ES-I3 (cell line): ENCODE measurements at regions not wholly inside any gene's neighbourhood (a gene's known extent, or its start where the extent isn't known, plus 50 kb on each side); places are given as distances from the start of the nearest gene placed in this dataset.

Experiments used
- H3K36me3 ChIP-seq: 2 replicates; pipeline ENCODE4 v1.6.1; 2013; ENCODE audit warnings: mild to moderate bottlenecking, low read length, control low read depth, moderate library complexity; ENCODE audit not compliant: insufficient read depth
- H3K4me1 ChIP-seq: 2 replicates; pipeline ENCODE4 v1.6.1; 2013; ENCODE audit warnings: mild to moderate bottlenecking, control low read depth, low read length; ENCODE audit not compliant: insufficient read depth
- H3K9ac ChIP-seq: 2 replicates; pipeline ENCODE4 v1.6.1; 2013; ENCODE audit warnings: low read depth, mild to moderate bottlenecking, low read length, moderate library complexity
- H3K9me3 ChIP-seq: 2 replicates; pipeline ENCODE4 v1.6.1; 2013; ENCODE audit warnings: mild to moderate bottlenecking, low read length, moderate library complexity; ENCODE audit not compliant: control insufficient read depth, insufficient read depth

DNA sequence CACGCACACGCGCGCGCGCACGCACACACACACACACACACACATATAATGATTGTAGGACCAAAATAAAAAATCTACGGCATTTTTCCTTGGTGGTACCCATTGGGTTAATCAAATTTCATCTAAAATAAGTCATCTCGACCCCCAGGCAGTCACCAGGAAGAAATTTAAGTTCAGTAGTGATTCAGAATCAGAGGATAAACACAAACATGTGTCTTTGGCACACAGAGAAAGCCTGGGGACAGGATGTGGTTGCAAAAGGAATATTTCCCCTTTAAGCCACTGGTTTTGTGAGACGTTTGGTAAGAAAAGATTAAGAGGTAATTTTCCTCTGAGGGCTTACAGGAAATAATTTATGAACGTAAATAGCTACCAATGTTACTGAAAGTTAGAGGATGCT lies 171.6 kb upstream of the PIEZO2 start:
- no peaks in the 10 kb centered on the region for H3K4me1 ChIP-seq
- no peaks in the 10 kb centered on the region for H3K36me3 ChIP-seq
- no peaks in the 10 kb centered on the region for H3K9me3 ChIP-seq
- no peak overlapping the region for H3K9ac ChIP-seq

DNA sequence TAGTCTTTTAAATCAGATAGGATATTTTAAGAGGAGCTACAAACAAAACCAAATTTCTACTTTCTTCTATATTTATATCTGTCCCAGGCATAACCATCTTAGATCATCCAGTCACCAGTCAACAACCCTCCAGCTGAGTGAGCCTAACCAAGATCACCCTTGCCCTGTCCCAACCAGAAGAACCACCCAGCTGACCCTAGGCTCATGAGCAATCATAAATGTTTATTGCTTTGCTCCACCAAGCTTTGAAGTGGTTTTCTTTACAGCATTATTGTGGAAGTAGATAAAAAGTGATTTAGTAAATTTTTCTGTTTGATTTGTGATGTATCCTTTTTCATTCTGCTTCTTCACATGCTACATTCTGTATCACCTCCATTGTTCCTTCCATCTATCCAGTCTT lies 167.2 kb upstream of the PIEZO2 start:
- Histone ChIP-seq H3K4me1 (no peaks in the 10 kb centered on the region), H3K9me3 (no peaks in the 10 kb centered on the region), H3K9ac (no peak overlapping the region), H3K36me3 (no peaks in the 10 kb centered on the region)

DNA sequence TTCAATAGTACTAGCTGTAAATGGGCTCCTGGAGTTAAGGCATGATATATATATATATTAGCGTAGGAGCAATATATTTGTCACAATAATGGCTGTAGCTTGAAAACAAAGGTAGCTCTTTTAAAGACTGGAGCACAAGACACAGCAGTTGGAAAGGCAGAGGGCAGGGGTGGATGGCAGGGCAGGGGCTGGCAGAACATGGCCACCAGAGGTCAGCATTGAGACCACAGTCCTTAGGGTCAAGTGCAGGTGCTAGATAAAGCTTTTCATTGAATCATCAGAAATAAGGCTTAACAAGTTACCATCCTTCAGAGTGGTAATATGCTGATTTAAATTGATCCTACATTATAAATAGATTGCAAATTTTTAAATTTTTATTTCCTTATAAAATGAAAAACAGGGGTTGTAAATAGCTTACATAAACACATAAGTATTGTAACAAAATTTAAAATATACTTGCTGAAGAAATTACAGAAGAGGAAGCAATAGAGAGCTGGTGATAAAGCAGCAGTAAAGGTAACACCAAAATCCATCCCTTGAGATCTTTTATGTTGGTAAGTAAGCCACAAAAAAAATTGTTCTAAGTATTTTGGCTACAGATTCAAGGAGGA lies 161.2 kb upstream of the PIEZO2 start:
- H3K9me3 ChIP-seq, result no peaks in the 10 kb centered on the region; the same call in 1 of the 2 replicates
- no peak overlapping the region for H3K9ac ChIP-seq
- H3K4me1 ChIP-seq, result no peaks in the 10 kb centered on the region
- H3K36me3 ChIP-seq, result no peaks in the 10 kb centered on the region

DNA sequence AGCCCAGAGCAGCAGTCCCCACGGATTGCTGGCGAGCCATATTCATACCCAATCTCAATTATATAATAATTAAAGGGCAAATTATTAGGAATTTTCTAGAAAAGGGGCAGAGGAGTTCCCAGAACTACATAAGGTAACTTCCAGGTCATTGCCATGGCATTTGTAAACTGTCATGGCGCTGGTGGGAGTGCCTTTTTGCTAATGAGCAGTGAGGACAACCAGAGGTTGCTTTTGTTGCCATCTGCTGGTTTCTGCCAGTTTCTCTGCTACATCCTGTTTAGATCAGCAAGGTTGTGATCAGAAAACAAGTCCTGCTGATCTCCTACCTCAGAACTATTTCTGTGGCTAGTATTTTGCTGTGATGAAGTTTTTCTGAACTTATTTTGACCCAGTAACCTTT lies 159.8 kb upstream of the PIEZO2 start:
- no peak overlapping the region for H3K9ac ChIP-seq
- no peaks in the 10 kb centered on the region for H3K36me3 ChIP-seq
- H3K9me3 ChIP-seq, result no peaks in the 10 kb centered on the region; the same call in 1 of the 2 replicates
- no peaks in the 10 kb centered on the region for H3K4me1 ChIP-seq

DNA sequence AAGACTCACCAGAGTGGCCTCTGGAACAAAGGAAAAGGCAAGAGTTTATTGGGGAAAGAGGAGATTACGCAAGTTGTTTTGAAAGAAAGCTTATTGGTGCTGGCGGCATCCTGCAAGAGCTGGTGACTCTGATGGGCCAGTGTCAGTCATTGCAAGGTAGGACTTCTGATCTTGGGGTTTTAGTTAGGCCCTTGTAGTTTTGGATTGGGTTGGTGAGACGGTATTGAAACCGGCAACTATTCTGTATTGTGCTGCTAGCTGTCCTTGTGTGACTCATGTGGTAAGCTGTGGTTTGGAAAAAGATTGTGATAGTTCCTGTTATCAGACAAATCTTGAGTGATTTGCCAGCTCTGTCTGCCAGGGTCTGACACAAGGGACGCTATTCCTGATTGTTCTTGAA lies 159.1 kb upstream of the PIEZO2 start:
- no peaks in the 10 kb centered on the region for H3K4me1 ChIP-seq
- H3K36me3 ChIP-seq, result no peaks in the 10 kb centered on the region
- no peak overlapping the region for H3K9ac ChIP-seq
- H3K9me3 ChIP-seq, result no peaks in the 10 kb centered on the region; the same call in 1 of the 2 replicates

DNA sequence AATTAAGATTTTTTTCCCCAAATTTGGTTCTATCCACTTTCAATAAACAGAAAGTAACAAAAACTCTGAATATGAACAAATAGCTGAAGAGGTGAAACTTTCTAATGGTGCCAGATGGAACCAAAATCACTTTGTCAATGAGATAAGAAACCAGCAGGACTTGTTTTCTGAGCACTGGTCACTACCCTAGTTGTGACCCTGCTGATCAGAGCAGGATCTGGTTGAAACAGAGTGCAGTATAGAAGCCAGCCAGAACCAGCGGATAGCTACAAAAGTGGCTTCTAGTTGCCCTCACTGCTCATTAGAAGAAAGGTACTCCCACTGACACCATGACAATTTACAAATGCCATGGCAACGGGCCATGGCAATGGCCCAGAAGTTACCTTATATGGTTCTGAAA lies 158.3 kb upstream of the PIEZO2 start:
- no peaks in the 10 kb centered on the region for H3K36me3 ChIP-seq
- no peaks in the 10 kb centered on the region; the same call in 1 of the 2 replicates for H3K9me3 ChIP-seq
- no peak overlapping the region for H3K9ac ChIP-seq
- no peaks in the 10 kb centered on the region for H3K4me1 ChIP-seq

DNA sequence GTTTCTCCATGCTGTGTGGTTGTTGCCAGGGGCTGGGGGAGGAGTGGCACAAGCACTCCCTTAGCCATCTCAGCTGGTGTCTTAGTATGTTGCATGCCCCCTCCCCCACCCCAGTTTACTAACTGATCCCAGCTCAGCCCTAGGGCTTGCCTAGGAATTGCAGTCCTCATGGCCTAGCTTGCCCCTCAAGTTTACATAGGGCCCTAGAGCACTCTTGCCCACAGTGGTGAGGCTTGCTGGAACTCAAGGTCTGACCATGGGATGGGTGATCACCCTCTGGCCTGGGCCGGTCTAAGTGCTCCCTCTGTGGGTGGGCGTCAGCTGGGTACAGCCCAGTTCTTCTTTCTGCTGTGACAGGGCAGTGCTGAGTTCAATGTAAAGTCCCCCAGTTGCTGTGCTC lies 156.1 kb upstream of the PIEZO2 start:
- Histone ChIP-seq H3K9me3 (no peaks in the 10 kb centered on the region; the same call in 1 of the 2 replicates), H3K9ac (no peak overlapping the region), H3K4me1 (no peaks in the 10 kb centered on the region), H3K36me3 (no peaks in the 10 kb centered on the region)

DNA sequence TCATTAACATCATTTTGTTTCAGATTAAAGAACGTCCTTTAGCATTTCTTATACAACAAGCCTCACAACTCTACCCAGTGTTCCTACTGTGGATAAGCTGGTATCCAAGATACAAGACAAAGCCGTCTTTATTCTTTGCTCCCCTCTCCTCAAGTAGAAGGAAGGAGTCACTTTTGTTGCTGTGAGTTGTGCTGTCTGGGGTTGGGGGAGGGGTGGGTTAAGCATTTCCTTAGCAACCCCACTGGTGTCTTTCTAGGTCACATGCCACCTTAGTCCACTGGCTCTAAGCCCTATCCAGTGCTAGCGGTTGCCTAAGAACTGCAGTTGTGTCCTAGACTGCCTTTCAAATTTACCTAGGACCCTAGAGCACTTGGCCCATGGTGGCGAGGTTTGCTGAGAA lies 155.6 kb upstream of the PIEZO2 start:
- no peaks in the 10 kb centered on the region; the same call in 1 of the 2 replicates for H3K9me3 ChIP-seq
- no peak overlapping the region for H3K9ac ChIP-seq
- H3K4me1 ChIP-seq, result no peaks in the 10 kb centered on the region
- no peaks in the 10 kb centered on the region for H3K36me3 ChIP-seq

DNA sequence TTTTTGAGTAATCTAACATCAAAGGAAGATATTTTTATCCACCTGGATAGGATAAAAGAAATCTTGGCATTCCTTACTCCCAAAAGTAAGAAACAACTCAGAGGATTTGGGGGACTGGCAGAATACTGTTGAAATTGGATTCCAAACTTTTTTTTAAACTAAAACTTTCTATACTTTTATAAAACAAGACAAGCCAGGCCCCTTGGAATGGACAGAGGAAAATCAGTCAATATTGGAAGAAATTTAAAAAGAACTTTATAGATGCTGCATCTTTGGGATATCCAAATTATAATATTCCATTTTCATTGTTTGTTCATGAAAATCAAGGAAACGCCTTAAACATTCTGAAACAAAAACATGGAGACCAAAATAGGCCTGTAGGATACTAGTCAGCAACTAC lies 147.6 kb upstream of the PIEZO2 start:
- Histone ChIP-seq H3K4me1 (no peaks in the 10 kb centered on the region), H3K9ac (no peak overlapping the region), H3K36me3 (no peaks in the 10 kb centered on the region), H3K9me3 (no peaks in the 10 kb centered on the region)

DNA sequence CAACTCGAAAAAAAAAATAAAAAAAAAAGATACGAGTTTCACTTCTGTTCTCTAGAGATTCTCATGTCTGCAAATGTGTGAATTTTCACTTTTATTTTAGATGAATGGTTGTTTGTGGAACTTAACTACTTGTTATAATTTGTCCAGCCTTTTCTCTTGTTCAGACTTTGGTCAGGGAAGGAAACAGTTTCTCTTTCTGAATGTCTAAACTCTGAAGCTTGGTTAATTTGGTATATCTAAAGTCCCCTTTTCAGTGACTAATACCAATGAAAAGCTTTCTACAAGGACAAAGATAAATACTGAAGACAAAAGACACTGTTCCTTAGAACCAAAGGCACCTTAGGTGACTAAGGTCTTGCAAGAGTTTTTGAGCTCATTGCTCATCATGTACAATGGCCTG lies 144.4 kb upstream of the PIEZO2 start:
- H3K36me3 ChIP-seq, result no peaks in the 10 kb centered on the region
- no peak overlapping the region for H3K9ac ChIP-seq
- no peaks in the 10 kb centered on the region for H3K4me1 ChIP-seq
- H3K9me3 ChIP-seq, result no peaks in the 10 kb centered on the region

DNA sequence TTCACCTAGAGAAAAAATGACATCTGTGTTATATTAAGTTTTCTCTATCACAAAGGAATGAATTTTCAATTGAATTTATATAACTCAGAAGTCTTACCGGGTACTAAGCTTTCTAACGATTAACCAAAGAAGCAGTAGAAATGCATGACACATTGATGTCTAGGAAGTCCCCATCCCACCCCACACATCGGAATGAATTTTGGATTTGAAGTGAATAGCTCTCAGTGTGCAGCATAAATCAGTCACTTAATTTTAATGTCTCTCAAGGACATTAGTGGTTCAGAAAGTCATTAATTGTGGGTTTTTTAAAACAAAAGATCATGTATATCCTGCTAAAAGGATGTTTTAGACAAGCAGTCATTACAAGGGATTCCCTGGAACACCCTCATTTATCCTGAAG lies 141.4 kb upstream of the PIEZO2 start:
- no peaks in the 10 kb centered on the region for H3K9me3 ChIP-seq
- H3K4me1 ChIP-seq, result no peaks in the 10 kb centered on the region
- no peaks in the 10 kb centered on the region for H3K36me3 ChIP-seq
- H3K9ac ChIP-seq, result no peak overlapping the region

DNA sequence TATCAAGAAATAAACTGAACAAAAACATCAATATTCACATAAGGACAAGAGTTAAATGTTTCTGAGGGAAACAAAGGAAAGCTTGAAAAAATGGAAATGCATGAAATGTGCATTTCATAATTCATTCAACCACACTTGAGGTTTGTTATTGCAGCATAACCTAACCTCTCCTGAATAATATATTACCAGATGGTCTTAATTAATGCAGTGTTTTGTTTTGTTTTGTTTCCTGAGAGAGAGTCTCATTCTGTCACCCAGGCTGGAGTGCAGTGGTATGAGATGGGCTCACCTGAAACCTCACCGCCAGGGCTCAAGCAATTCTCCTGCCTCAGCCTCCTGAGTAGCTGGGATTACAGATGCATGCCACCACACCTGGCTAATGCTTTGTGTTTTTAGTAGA lies 139.9 kb upstream of the PIEZO2 start:
- Histone ChIP-seq H3K36me3 (no peaks in the 10 kb centered on the region), H3K9me3 (no peaks in the 10 kb centered on the region), H3K4me1 (no peaks in the 10 kb centered on the region), H3K9ac (no peak overlapping the region)

DNA sequence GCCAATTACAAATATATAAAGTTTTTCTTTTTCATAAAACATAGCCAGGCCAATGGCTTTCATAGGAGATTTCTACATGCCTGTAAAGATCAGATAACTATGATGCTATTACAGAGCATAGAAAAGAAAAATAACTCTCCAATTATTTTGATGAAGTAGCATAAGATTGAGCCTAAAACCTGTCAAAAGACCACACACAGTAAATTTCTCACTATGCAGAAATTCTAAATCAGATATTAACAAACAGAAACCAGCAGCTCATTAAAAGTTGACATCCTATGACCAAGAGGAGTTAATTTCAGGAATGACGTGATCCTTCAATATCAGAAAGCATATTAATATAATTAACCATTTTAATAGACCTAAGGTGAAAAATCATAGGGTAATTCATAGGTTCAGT lies 139.0 kb upstream of the PIEZO2 start:
- Histone ChIP-seq H3K9ac (no peak overlapping the region), H3K9me3 (no peaks in the 10 kb centered on the region), H3K4me1 (no peaks in the 10 kb centered on the region), H3K36me3 (no peaks in the 10 kb centered on the region)

DNA sequence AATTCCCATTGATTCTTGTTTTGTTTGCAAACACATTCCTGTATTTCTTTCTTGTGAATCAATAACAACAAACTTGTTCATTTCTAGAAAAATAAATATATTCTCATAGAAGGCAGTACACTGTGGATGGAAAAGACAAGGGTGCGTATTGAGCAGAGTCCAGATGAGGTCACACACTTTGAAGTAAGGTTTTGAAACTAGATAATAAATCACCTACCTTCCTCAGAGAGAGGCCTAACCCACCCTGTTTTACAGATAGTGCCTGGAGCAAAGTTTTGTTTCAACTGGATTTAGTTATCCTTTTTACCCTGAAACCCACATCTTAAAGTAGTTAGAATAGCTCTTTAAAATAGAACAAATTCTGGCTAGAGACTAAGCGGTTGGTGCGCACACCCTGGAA lies 137.1 kb upstream of the PIEZO2 start:
- H3K36me3 ChIP-seq, result no peaks in the 10 kb centered on the region
- H3K9ac ChIP-seq, result no peak overlapping the region
- H3K9me3 ChIP-seq, result no peaks in the 10 kb centered on the region
- H3K4me1 ChIP-seq, result no peaks in the 10 kb centered on the region

DNA sequence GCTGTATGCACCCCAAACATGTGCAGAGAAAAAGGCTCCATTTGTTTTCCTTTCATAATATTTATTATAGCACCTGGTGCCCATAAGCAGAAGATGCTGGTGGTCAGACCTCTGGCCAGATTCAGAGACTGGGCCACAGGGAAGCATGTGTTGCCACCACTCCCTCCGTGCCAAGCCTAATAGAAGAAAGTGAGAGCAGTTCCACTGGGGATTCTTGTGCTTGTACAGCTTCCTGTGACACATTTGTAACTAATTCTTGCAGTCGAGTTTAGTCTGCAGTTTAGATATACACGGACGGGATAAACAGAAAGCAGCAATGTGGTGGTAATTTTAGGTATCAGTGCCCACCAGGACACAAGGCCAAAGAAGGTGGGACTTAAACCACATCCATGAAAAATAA lies 135.4 kb upstream of the PIEZO2 start:
- H3K9me3 ChIP-seq, result no peaks in the 10 kb centered on the region
- H3K4me1 ChIP-seq, result no peaks in the 10 kb centered on the region
- no peak overlapping the region for H3K9ac ChIP-seq
- no peaks in the 10 kb centered on the region for H3K36me3 ChIP-seq

DNA sequence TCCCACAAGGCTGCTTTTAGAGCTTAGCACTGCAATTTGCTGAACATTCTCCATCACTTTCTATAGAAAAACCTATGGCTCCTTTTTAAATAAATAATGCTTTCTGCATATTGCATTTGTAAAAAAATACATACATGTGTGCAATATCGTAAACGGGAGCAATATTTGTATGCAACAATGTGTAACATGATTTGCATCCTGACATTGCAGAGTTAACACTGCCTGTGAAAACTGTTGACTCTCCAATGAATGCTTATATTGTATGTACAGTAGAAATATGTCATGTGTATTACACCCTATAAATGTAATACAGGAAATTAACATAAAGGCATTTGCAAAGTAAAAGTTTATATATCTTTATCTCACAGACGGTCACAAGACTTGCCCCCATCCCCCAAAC lies 135.0 kb upstream of the PIEZO2 start:
- no peaks in the 10 kb centered on the region for H3K9me3 ChIP-seq

More for the DNA sequence above, 135.0 kb upstream of the PIEZO2 start:
- H3K4me1 ChIP-seq, result no peaks in the 10 kb centered on the region
- no peaks in the 10 kb centered on the region for H3K36me3 ChIP-seq
- no peak overlapping the region for H3K9ac ChIP-seq
